HepG2 (cell line): ENCODE measurements at regions not wholly inside any gene's neighbourhood (a gene's known extent, or its start where the extent isn't known, plus 50 kb on each side); places are given as distances from the start of the nearest gene placed in this dataset.

Experiments
- EZH2 ChIP-seq: conservative IDR thresholded peaks from 2 replicates; pipeline ENCODE4 v1.6.1; 2012; ENCODE audit warnings: mild to moderate bottlenecking, low read depth, low read length, moderate library complexity
- ZNF274 ChIP-seq: sonication (generic); formaldehyde crosslinking; IDR thresholded peaks from 2 replicates; pipeline ENCODE4 v1.5.1; 2020; ENCODE audit warnings: mild to moderate bottlenecking, missing genetic modification reagents

- TF ChIP-seq EZH2 (no peak), ZNF274 (CRISPR knock-in tag) (no peak)
Measured at GRCh38 chr2:166653185-166653813, 159.2 kb upstream of the SCN7A start.
